ENCODE measurements at regions not wholly inside any gene's neighbourhood (a gene's known extent, or its start where the extent isn't known, plus 50 kb on each side); places are given as distances from the start of the nearest gene placed in this dataset.

DNA sequence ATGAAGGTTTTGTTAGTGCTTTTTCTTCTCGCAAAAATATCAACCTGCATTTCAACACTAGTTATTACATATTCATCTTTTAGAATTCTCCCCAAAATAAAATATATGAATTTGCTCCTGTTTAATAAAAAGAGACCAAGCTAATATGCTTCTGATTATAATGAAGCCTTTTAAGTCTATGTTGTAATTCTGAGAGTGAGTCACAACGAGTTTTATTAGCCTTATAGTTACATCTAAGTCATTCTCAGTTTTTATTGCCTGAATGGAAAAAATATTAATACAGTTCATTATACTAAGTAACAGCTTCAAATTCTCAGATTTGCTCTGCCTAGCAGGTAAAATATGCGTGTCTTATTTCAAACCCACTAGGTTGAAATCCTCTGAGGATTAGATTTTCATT lies 152.4 kb upstream of the CELF2 start:
- H3K4me3 ChIP-seq (ENCODE audit: low read depth, low read length): no peak overlapping the region
- peak; percentile 68 for DNase-seq (ENCODE audit: low read depth)
- TF ChIP-seq, protein P1, sequence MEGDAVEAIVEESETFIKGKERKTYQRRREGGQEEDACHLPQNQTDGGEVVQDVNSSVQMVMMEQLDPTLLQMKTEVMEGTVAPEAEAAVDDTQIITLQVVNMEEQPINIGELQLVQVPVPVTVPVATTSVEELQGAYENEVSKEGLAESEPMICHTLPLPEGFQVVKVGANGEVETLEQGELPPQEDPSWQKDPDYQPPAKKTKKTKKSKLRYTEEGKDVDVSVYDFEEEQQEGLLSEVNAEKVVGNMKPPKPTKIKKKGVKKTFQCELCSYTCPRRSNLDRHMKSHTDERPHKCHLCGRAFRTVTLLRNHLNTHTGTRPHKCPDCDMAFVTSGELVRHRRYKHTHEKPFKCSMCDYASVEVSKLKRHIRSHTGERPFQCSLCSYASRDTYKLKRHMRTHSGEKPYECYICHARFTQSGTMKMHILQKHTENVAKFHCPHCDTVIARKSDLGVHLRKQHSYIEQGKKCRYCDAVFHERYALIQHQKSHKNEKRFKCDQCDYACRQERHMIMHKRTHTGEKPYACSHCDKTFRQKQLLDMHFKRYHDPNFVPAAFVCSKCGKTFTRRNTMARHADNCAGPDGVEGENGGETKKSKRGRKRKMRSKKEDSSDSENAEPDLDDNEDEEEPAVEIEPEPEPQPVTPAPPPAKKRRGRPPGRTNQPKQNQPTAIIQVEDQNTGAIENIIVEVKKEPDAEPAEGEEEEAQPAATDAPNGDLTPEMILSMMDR (IDR thresholded peaks at IDR 0.05; ENCODE audit: insufficient read depth, low read depth, low read length): no peak

DNA sequence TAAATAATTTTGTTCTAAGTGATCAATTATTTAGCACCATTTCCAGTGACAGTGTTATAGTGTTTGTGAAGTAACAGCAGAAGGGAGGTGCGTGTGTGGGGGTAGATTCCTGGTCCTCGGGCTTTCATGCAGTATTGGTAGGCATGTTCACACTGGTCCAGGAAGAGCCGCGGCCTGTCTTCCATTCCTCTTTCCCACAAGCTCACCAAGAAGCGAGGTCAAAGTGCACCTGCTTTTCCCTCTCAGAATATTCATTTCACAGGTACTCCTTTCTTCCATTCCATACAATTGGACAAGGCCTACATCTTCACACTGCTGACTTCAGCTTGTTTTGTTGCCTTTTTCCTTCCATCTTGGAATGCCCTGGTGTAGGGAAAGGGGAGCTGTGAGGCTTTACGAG lies 151.8 kb upstream of the CELF2 start:
- DNase-seq (ENCODE audit: low read depth): no peak
- TF ChIP-seq, protein P1 (IDR thresholded peaks at IDR 0.05; ENCODE audit: insufficient read depth, low read depth, low read length): no peak
- no peak overlapping the region for H3K4me3 ChIP-seq (ENCODE audit: low read depth, low read length)

- no peak for DNase-seq (ENCODE audit: low read depth)
- H3K4me3 ChIP-seq (ENCODE audit: low read depth, low read length): no peak overlapping the region
- TF ChIP-seq, protein P1 (IDR thresholded peaks at IDR 0.05; ENCODE audit: insufficient read depth, low read depth, low read length): no peak
Measured at GRCh38 chr10:10869592-10869991, 148.1 kb upstream of the CELF2 start.

DNA sequence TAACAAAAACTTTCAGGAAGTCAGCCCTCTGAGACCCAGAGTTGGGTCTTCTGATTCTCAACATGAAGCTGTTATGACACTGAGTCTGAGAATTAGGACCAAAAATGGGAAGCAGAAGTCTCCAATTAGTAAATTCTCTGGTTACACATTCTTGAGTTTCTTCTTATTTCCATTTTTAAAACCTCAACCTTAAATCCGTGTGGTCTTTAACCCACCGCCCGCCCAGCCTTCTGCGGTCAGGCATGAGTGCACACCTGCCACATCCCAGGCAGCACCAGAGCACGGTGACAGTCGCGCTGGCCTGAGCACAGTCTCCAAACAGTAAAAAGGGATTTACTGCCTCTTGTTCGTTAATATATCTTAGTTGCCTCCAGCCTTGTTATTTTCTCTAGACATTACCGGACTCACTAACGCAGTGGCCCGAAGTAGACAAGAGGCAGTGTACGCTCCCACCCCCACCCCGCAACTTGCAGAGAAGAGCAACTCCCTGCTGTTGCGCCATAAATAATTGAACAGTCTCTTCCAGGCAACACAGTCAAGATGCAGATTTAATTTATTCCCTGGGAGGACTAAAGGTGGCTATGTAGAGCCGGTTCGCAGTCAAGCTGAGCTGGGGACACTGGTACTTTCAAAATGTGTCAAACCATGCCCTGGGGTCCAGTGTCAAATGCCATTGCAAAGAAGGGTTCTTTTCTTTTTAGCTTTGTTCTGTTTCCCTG lies 147.0 kb upstream of the CELF2 start:
- TF ChIP-seq, protein P1 (IDR thresholded peaks at IDR 0.05; ENCODE audit: insufficient read depth, low read depth, low read length): no peak
- DNase-seq (ENCODE audit: low read depth): peak; percentile 39

GRCh38 chr10:10871352-10871751 lies 146.3 kb upstream of the CELF2 start:
- H3K4me3 ChIP-seq (ENCODE audit: low read depth, low read length): no peak overlapping the region
- TF ChIP-seq, protein P1 (IDR thresholded peaks at IDR 0.05; ENCODE audit: insufficient read depth, low read depth, low read length): no peak
- DNase-seq (ENCODE audit: low read depth): no peak

More for the DNA sequence above, 147.0 kb upstream of the CELF2 start:
- no peak overlapping the region for H3K4me3 ChIP-seq (ENCODE audit: low read depth, low read length)

DNA sequence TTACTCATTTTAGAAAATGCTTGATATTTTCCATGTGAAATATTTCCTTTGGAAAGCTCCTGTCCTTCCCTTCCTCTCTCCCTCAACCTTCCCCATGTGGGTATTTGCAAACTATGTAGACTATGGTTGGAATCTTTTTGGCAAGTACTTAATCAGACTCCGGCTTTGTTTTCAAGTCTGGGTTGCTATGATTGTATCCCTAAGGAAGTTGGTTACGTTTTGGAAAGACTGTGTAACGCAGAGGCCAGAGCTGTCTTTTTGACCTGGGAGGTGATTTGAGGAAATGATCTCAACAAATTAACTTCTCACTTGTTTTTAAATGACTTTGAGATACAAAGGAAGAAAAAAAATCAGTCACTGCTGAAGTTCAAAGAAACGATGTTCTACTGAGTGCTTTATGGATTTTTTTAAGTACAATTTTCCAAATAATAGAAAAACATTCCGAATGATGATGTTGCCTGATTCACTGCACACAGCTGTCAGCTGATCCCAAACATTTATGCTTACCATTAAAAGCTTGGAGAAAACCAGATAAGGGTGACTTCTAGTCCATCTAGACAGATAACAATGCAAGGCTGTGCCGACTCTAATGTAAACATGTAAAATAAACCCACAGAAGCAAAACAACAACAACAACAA lies 145.5 kb upstream of the CELF2 start:
- TF ChIP-seq, protein P1 (IDR thresholded peaks at IDR 0.05; ENCODE audit: insufficient read depth, low read depth, low read length): no peak
- DNase-seq (ENCODE audit: low read depth): peak; percentile 86
- H3K4me3 ChIP-seq (ENCODE audit: low read depth, low read length): no peak overlapping the region
